LNCAP (cell line): ENCODE measurements at regions not wholly inside any gene's neighbourhood (a gene's known extent, or its start where the extent isn't known, plus 50 kb on each side); places are given as distances from the start of the nearest gene placed in this dataset.

ENCODE experiments used
- CTCF ChIP-seq: fragments of 450-650 bp; IDR thresholded peaks from 2 replicates; pipeline ENCODE4 v1.5.1; 2017; ENCODE audit warnings: mild to moderate bottlenecking

- no peak for TF ChIP-seq CTCF
Observed at GRCh38 chr12:23415180-23415579, 534.3 kb downstream of the SOX5 start.

GRCh38 chr12:23421556-23421955 is 527.9 kb downstream of the SOX5 start:
- TF ChIP-seq CTCF, result no peak

DNA sequence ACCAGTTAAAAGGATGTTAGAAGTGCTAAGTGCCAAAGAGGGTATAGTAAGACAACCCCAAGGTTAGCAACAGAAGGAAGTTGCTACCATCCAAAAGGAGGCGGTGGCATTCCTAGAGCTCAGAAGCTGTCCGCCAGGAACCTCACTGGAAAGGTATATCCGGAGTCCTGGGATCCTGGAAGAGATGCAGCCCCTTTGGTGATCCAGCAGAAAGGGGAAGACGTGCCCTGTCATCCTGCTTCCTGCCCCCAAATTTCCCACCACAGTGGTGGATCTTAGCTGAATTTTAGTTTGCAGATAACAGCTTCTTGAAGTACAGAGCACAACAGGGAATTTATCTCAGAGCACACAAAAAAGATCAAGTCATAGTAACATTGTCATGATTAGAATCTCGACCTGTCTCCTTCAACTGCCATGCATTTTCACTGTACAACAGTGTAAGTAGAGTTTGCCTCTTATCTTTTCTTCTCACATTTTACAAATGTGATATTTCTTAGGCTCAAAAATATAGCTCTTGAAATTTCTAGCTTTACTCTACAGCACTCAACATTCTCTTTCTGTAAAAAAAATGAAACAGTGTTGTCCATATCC is 526.3 kb downstream of the SOX5 start:
- no peak for TF ChIP-seq CTCF

DNA sequence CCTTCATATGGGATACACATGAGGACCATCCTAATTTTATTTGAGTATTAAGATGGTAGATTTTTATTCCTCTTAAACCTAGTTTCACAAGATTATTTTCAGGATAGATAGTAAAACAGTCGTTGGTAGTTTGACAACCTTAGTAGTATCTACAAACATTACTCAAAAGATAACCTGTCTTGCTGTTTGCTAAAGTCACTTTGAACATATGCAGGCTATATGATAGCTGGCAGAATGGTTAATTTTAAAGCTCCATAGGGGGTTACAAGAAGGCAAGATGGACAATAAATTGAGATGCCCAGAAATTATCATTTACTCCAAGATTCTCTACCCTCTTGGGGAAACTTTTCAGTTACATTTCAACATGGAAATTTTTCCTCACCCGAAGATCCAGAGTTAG is 525.7 kb downstream of the SOX5 start:
- no peak for TF ChIP-seq CTCF

DNA sequence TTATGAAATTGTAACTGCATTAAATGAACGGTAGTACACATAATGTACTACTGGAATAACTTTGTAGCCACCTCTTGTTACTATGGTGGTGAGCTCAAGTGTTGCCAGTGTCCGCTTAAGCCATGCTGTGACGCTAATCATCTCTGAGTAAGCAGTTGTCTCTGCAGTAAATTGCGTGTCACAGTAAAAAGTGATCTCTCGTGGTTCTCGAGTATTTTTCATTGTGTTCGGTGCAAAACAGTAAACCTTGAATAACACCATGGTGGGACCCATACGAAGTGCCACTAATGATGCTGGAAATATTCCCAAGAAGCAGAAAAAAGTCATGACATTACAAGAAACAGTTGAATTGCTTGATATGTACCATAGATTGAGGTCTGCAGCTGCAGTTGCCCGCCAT is 524.8 kb downstream of the SOX5 start:
- no peak for TF ChIP-seq CTCF

DNA sequence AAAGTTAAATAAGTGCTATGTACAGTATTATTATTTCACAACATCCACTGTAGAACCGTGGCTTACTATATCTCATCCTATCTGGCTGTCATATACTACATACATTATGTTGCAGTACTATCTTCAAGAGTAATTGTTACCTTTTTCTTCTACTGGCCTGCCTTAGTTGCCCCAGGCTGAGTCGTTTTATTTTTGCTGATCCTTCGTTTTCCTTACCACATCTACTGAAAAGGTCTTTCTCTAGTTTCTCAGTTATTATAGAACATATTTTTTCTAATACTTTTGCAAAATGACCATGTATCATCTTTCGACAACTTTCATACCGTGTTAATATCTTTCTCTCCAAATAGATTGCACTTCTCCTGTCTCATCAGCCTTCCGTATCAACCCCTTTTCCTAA is 523.1 kb downstream of the SOX5 start:
- TF ChIP-seq CTCF, result no peak

- TF ChIP-seq CTCF, result no peak
Observed at GRCh38 chr12:23428758-23429157, 520.7 kb downstream of the SOX5 start.

GRCh38 chr12:23431006-23431405 is 518.5 kb downstream of the SOX5 start:
- no peak for TF ChIP-seq CTCF
